ENCODE measurements at regions not wholly inside any gene's neighbourhood (a gene's known extent, or its start where the extent isn't known, plus 50 kb on each side); places are given as distances from the start of the nearest gene placed in this dataset.

DNA sequence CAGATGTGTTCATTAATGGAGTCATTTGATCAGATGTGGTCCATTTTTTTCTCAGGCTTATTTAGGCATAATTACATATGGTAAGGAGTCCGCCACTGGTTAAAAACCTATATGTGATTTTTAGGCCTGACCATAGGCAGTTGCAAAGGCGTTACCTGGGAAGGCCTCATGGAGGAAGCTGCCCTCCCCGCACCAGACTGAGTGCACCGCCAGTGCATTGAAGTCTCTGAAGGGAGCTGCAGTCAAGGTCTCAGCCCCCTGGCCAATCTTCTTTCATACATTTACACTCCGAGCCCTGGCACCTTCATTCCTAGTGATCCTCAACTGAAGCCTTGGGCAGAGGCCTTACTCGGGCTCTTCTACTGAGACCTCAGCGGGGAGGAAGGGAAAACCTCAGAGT lies 898.2 kb upstream of the AGA start:
- H2BK15ac ChIP-seq (ENCODE audit: low read depth, low read length), result no peak overlapping the region
- DNase-seq (no peak), ATAC-seq (ENCODE audit: low read depth) (no peak)
- H4K20me1 ChIP-seq (ENCODE audit: insufficient read depth, low read length), result no peaks in the 10 kb centered on the region
- no peak overlapping the region for H2AFZ ChIP-seq (replicated peaks; ENCODE audit: low read length, poor library complexity)
- no peak overlapping the region for H2AK5ac ChIP-seq (ENCODE audit: low read depth, low read length)
- dilution Hi-C loops (cut with HindIII; ENCODE audit: low sequenced_read_pairs, unreplicated experiment), result no loop called here
- TF ChIP-seq USF2 (IDR thresholded peaks at IDR 0.05; ENCODE audit: low read depth, low read length) (no peak), MAZ (IDR thresholded peaks at IDR 0.05; ENCODE audit: borderline replicate concordance, low read depth, low read length) (no peak), CHD1 (IDR thresholded peaks at IDR 0.05; ENCODE audit: low read depth, low read length) (no peak), RCOR1 (IDR thresholded peaks at IDR 0.05; ENCODE audit: insufficient replicate concordance, low read length) (no peak), POLR2A (IDR thresholded peaks at IDR 0.05; ENCODE audit: low read depth, low read length) (no peak), NFE2L2 (IDR thresholded peaks at IDR 0.05; ENCODE audit: low read depth, low read length) (no peak), CEBPB (IDR thresholded peaks at IDR 0.05; ENCODE audit: low read depth, low read length) (no peak), FOS (IDR thresholded peaks at IDR 0.05; ENCODE audit: low read depth, low read length) (no peak), SMC3 (IDR thresholded peaks at IDR 0.05; ENCODE audit: low read depth, low read length) (no peak), RFX5 (IDR thresholded peaks at IDR 0.05; ENCODE audit: low read depth, low read length) (no peak), MXI1 (IDR thresholded peaks at IDR 0.05; ENCODE audit: borderline replicate concordance, low read depth, low read length) (no peak), BHLHE40 (IDR thresholded peaks at IDR 0.05; ENCODE audit: low read depth, low read length) (no peak), MAFK (IDR thresholded peaks at IDR 0.05; ENCODE audit: low read depth, low read length) (no peak), RAD21 (IDR thresholded peaks at IDR 0.05; ENCODE audit: low read length) (no peak), ELK1 (IDR thresholded peaks at IDR 0.05; ENCODE audit: borderline replicate concordance, low read depth, low read length) (no peak)
- TF ChIP-seq, protein P1, sequence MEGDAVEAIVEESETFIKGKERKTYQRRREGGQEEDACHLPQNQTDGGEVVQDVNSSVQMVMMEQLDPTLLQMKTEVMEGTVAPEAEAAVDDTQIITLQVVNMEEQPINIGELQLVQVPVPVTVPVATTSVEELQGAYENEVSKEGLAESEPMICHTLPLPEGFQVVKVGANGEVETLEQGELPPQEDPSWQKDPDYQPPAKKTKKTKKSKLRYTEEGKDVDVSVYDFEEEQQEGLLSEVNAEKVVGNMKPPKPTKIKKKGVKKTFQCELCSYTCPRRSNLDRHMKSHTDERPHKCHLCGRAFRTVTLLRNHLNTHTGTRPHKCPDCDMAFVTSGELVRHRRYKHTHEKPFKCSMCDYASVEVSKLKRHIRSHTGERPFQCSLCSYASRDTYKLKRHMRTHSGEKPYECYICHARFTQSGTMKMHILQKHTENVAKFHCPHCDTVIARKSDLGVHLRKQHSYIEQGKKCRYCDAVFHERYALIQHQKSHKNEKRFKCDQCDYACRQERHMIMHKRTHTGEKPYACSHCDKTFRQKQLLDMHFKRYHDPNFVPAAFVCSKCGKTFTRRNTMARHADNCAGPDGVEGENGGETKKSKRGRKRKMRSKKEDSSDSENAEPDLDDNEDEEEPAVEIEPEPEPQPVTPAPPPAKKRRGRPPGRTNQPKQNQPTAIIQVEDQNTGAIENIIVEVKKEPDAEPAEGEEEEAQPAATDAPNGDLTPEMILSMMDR (conservative IDR thresholded peaks at IDR 0.05; ENCODE audit: low read depth, low read length), result no peak
- H3K36me3 ChIP-seq (ENCODE audit: control insufficient read depth, insufficient read depth, low read length), result no peaks in the 10 kb centered on the region
- no peak overlapping the region for H2BK5ac ChIP-seq (ENCODE audit: low read depth, low read length, poor library complexity, severe bottlenecking)
- no peak overlapping the region for H3K9ac ChIP-seq (ENCODE audit: low read depth, low read length)
- H3K23ac ChIP-seq (ENCODE audit: low read depth, low read length), result no peak overlapping the region
- H2AK9ac ChIP-seq (replicated peaks; ENCODE audit: low read depth, low read length, poor library complexity), result no peak overlapping the region
- ChIA-PET CTCF (no interaction called here), POLR2A (ENCODE audit: unreplicated experiment) (no interaction called here)
- no peak overlapping the region for H2BK120ac ChIP-seq (ENCODE audit: low read depth, low read length)
- peaks cover 3% of the 10 kb centered on the region; the same call in 1 of the 2 replicates for H3K9me3 ChIP-seq (ENCODE audit: control insufficient read depth, insufficient read depth, low read length)
- no peaks in the 10 kb centered on the region for H3K79me1 ChIP-seq (ENCODE audit: low read depth in 1 of 2, low read length in 2 of 2)
- no peaks in the 10 kb centered on the region for H3K4me1 ChIP-seq (ENCODE audit: control insufficient read depth, insufficient read depth, low read length)
- in situ Hi-C loops (cut with MboI; ENCODE audit: low sequenced_read_pairs), result no loop called here
- no peak overlapping the region for H3K18ac ChIP-seq (ENCODE audit: low read depth, low read length)
- H3K27me3 ChIP-seq (ENCODE audit: control insufficient read depth, insufficient read depth, low read length), result no peaks in the 10 kb centered on the region
- H3K56ac ChIP-seq (ENCODE audit: extremely low read depth, insufficient read depth, low read length), result no peak overlapping the region
- no peak overlapping the region for H3K27ac ChIP-seq (ENCODE audit: insufficient read depth, low read length)
- H4K8ac ChIP-seq (ENCODE audit: low read depth in 2 of 2, low read length in 2 of 2), result no peak overlapping the region
- H3K4me3 ChIP-seq (ENCODE audit: insufficient read depth, low read depth, low read length), result no peak overlapping the region
- no CpG with 5 or more reads among the region's 7 CpGs for WGBS, 2 experiments (ENCODE audit: extremely low coverage in 2 of 2, insufficient read length in 1 of 2)
- intact Hi-C loops (cut with micrococcal nuclease), result no loop called here
- no peak overlapping the region for H4K5ac ChIP-seq (ENCODE audit: low read depth, low read length)
- no peak overlapping the region for H2BK20ac ChIP-seq (ENCODE audit: low read depth, low read length)
- H4K91ac ChIP-seq (ENCODE audit: insufficient read depth, low read depth, low read length), result no peak overlapping the region
- H3K4me2 ChIP-seq (ENCODE audit: low read depth, low read length), result no peak overlapping the region
- BruUV-seq (replicated peaks), result no TSS peak
- H3K14ac ChIP-seq (replicated peaks; ENCODE audit: low read depth, low read length), result no peak overlapping the region
- H3K4ac ChIP-seq (ENCODE audit: low read depth, low read length), result no peak overlapping the region
- H3K9me1 ChIP-seq (ENCODE audit: insufficient read depth, low read length), result no peaks in the 10 kb centered on the region

All from IMR-90 (cell line).